ENCODE measurements at regions not wholly inside any gene's neighbourhood (a gene's known extent, or its start where the extent isn't known, plus 50 kb on each side); places are given as distances from the start of the nearest gene placed in this dataset.

DNA sequence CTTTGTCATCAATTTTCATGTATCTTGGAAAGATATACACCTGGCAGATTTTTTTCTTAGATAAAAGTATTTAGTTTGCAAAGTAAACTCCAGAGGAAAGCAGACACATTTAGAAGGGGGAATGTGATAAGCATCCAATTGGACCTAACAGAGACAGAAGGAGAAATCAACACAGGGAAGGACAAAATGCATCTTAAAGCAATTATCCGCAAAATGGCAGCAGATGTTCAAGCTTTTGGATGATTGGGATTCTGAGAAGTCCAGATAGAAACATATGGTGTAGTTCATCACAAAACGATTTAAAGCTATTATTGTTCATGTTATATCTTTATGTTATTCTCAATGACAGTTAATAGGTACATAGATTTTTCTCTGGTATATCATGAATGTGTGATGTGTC, 1153.1 kb upstream of the B3GALT2 start:
- Histone ChIP-seq H3K27ac (no peak overlapping the region), H3K9me3 (no peaks in the 10 kb centered on the region), H3K4me3 (no peak overlapping the region), H3K27me3 (no peaks in the 10 kb centered on the region), H3K4me1 (no peaks in the 10 kb centered on the region), H3K36me3 (no peaks in the 10 kb centered on the region)
- TF ChIP-seq, protein P1, sequence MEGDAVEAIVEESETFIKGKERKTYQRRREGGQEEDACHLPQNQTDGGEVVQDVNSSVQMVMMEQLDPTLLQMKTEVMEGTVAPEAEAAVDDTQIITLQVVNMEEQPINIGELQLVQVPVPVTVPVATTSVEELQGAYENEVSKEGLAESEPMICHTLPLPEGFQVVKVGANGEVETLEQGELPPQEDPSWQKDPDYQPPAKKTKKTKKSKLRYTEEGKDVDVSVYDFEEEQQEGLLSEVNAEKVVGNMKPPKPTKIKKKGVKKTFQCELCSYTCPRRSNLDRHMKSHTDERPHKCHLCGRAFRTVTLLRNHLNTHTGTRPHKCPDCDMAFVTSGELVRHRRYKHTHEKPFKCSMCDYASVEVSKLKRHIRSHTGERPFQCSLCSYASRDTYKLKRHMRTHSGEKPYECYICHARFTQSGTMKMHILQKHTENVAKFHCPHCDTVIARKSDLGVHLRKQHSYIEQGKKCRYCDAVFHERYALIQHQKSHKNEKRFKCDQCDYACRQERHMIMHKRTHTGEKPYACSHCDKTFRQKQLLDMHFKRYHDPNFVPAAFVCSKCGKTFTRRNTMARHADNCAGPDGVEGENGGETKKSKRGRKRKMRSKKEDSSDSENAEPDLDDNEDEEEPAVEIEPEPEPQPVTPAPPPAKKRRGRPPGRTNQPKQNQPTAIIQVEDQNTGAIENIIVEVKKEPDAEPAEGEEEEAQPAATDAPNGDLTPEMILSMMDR (IDR thresholded peaks at IDR 0.05): no peak
- no peak for TF ChIP-seq POLR2A (IDR thresholded peaks at IDR 0.05)
- no peak for DNase-seq

DNA sequence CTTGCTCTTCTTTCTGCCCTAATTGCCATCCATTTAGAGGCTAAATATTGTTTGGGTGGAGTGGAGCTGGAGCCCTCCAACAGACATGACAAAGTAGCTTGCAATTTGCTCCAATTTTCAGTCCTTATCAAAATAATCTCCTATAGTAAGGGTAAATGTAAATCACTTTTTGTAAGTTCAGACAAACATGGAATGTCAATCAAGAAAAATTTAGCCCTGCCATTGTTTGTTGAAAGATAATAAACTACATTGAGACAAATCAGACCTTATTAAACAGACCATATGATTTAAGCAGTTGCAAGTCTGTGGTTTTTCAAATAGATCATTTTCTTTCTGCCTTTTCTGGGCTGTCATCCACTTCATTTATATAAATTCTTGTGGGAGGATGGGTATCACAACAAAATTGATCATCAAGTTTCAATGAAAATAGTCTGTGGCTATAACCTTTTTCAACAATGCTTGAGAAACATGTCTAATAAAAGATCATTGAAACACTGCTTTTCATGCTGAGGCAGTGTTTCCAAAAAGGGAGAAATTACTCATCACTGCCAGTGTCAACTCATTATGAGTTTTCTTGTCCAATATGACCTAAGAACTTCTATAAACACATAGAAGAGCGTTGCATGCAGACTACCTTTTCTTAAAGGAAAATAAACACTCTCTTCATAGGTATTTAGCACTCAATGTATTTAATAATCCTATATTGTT, 1152.0 kb upstream of the B3GALT2 start:
- DNase-seq: no peak
- Histone ChIP-seq H3K4me1 (no peaks in the 10 kb centered on the region), H3K27me3 (no peaks in the 10 kb centered on the region), H3K9me3 (no peaks in the 10 kb centered on the region), H3K36me3 (no peaks in the 10 kb centered on the region), H3K27ac (no peak overlapping the region), H3K4me3 (no peak overlapping the region)
- TF ChIP-seq, protein P1 (IDR thresholded peaks at IDR 0.05): no peak
- TF ChIP-seq POLR2A (IDR thresholded peaks at IDR 0.05): no peak

DNA sequence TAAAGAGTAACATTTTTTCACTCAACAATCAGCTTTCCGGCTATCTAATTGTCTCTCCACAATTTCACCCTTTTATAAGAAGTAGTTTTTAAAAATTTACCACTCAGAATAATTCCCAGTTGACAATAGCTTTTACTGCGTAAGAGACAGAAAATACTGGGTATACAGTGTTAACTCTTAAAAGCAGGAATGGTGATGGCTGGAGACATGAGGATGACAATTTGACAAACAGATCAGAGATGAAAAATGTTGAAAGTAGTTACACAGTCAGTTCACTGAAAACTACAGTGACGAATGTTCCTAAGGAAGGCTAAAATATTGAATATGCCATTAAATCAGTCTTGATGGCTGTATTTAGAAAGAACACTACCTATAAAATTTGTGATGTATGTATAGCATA, 1146.8 kb upstream of the B3GALT2 start:
- H3K36me3 ChIP-seq: no peaks in the 10 kb centered on the region
- no peak for TF ChIP-seq POLR2A (IDR thresholded peaks at IDR 0.05)
- TF ChIP-seq, protein P1 (IDR thresholded peaks at IDR 0.05): no peak
- no peaks in the 10 kb centered on the region for H3K9me3 ChIP-seq
- no peaks in the 10 kb centered on the region for H3K27me3 ChIP-seq
- no peaks in the 10 kb centered on the region for H3K4me1 ChIP-seq
- H3K4me3 ChIP-seq: no peak overlapping the region
- no peak for DNase-seq
- no peak overlapping the region for H3K27ac ChIP-seq

DNA sequence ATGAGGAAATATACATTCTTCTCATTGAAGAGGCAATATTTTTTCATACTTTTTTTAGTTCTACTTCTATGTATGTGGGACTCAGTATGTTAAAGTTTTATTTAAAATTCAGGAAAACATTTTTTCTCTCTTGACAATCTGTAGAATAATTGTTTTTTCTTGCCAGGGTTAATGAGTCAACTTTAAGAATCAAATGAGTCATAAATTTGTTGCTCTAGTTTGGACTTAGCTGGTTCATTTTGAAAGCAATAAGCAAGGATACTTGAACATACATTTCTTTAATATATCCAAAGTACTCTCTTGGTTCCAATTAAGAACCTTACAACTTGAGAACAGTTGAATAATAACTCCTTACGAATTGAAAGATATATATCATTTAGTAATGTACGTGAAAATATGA, 1145.3 kb upstream of the B3GALT2 start:
- H3K4me1 ChIP-seq: no peaks in the 10 kb centered on the region
- DNase-seq: no peak
- no peaks in the 10 kb centered on the region for H3K9me3 ChIP-seq
- no peaks in the 10 kb centered on the region for H3K27me3 ChIP-seq
- H3K27ac ChIP-seq: no peak overlapping the region
- H3K36me3 ChIP-seq: no peaks in the 10 kb centered on the region
- TF ChIP-seq, protein P1 (IDR thresholded peaks at IDR 0.05): no peak
- TF ChIP-seq POLR2A (IDR thresholded peaks at IDR 0.05): no peak
- H3K4me3 ChIP-seq: no peak overlapping the region

DNA sequence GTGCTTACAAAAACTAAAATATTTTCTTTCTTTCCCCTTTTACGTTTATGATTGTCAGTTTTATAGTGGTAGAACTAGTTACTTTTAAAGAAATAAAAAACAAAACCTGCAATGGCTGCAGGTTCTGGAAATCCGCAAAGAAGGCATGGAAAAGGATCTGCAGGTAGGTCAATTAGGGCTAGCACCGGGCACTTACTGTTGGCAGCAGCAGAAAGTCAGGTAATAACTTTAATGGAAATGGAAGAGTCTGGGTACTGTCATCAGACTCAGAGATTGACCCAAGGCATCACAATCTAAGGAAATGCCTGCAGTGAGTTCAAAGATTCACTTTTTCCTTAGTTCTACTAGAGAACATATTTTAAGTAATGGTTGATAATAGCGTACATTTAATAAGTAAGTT, 1136.3 kb upstream of the B3GALT2 start:
- TF ChIP-seq, protein P1 (IDR thresholded peaks at IDR 0.05): no peak
- no peak for TF ChIP-seq POLR2A (IDR thresholded peaks at IDR 0.05)
- no peaks in the 10 kb centered on the region for H3K9me3 ChIP-seq
- no peaks in the 10 kb centered on the region for H3K27me3 ChIP-seq
- no peak overlapping the region for H3K4me3 ChIP-seq
- H3K36me3 ChIP-seq: no peaks in the 10 kb centered on the region
- no peaks in the 10 kb centered on the region for H3K4me1 ChIP-seq
- no peak overlapping the region for H3K27ac ChIP-seq
- no peak for DNase-seq
